EH (cell line): ENCODE measurements at regions not wholly inside any gene's neighbourhood (a gene's known extent, or its start where the extent isn't known, plus 50 kb on each side); places are given as distances from the start of the nearest gene placed in this dataset.

ENCODE experiments used
- DNase-seq: peaks from one replicate; pipeline ENCODE4 v3.0.0-alpha.2; 2015; ENCODE audit warnings: low read depth

DNA sequence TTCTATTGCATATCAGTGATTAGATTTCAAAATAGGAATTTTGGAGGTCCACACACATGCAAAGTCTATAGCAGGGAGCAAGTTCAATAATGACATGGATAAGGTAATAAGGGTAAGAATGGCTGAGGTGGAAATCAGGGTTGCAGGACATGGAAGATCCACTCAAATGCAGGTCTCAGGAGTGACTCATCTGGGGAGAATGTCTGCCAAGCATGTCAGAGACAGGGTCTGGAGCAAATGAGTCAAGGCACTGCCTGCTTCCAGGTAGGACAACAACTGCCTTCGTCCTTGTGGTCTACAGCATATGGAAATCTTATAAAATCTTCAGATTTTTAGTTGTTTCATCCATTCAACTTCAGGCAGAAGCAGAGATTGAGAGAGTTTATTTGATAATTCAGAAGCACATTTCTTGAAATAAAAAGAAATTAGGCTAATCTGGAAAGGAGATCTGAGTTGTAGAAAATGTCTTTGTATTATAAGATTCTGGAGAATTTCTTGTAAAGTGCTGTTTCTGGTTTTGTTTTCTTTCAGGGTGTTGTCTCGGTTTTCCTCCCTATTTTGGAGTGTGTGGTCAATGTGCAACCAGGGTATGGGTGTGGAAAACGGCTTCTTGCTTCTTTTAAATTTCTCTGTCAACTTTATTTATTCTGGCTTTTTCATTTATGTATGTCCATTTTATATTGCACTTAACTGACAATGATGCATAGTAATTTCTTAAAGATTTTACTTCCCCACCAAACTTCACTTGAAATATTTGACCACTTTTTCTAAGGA is 748.8 kb downstream of the LIG4 start:
- no peak for DNase-seq

DNA sequence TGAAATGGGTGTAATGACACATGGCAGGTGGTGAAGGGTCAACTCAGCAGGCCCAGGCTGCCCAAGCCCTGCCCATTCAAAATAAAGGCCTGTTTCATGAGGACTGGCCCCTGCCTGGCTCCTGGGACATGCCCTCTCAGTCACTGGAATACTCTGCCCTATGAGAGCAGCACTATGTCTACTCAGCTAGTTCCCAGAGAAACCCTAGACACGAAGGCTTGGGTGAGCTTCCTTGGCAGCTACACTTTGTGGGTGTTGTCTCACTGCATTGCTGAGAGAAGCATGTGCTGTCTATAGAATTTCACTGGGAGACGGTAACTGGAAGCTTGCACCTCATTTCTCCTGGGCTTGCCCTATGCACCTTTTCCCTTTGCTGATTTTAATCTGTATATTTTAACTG is 752.8 kb downstream of the LIG4 start:
- DNase-seq: no peak

DNA sequence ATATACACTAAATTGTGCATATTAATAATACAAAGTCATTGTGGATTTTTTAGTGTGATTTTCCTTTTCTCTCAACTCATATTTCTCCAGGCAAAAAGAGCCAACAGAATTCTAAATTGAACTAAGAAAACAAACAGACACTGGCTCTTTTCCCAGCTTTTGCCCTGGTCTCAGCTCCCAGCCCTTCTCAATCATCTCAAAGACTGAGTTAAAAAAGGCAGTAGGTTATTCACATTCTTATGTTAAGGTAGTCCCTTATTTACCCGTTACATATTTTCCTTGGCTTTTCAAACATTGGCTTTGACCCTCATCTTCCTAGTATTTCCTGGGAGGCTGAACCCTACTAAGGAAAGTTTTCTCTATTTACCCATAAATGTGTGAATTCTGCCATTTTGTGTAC is 753.6 kb downstream of the LIG4 start:
- no peak for DNase-seq

DNA sequence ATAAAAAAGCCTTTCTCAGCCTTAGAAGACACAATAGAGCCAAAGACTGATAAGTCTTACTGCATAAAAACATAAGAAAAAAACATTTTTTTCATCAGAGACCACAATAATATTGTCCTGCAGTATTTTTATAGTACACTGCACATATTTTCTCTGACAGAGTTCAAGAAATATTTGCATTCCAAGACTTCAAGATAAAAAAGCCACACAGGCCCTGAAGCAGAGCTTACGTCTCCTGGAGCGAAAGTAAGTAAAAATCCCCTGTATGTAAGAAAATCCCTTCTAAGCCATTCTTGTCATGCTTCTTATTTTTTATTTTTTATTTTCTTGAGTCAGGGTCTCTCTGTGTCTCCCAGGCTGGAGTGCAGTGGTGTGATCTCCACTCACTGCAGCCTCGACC is 755.9 kb downstream of the LIG4 start:
- no peak for DNase-seq

DNA sequence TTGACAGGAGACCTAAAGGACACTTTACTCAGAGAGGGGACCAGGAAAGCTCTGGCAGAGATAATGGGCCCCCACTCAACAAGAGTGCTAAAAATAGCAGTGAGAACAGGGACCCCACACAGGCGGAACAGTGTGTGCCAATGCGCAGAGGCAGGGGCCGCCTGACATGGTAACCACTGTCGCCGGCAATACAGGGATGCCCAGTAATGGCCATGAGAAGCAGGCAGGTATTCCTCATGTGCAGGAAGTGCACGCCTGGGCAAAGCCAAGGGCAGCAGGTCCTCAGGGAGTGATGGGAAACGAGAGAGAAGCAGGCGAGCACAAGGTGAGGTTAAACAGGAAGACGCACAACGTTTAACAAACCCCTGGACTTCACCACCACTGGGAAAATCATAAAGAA is 757.1 kb downstream of the LIG4 start:
- DNase-seq: no peak

DNA sequence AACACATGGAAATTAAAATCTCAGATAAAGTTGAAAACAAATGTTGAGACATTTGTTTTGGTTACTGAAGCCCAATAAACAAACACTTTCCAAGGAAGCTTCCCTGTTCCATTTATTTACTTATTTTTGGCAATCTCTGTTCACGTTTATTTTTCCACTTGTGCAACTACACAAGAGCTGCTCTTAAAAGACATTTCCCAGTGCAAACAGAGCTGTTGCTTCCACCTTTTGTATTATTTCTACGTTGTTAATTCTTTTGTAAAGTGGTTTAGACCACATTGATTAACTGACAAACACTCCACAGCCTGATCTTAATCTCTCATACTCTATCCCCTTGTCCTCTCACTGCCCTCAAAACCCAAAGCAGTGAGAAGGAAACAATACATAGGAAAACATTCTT is 757.6 kb downstream of the LIG4 start:
- no peak for DNase-seq

DNA sequence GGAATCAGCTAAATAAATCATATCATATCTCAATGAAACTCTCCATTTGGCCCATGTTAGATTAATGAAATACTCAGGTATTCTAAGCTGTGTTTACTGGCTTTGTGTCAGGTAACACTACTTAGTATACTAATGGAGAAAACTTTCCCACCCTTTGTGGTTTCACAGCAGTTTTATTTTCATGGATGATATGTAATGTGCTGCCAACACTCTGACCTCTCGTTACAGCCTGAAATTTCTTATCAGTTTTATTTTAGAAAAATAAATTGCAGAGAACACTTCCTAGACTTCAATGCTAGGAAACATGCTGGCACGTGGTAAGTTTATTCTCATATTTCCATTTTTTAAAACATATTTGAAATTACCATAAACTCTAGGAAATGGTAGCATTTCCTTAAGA is 758.9 kb downstream of the LIG4 start:
- DNase-seq: no peak

DNA sequence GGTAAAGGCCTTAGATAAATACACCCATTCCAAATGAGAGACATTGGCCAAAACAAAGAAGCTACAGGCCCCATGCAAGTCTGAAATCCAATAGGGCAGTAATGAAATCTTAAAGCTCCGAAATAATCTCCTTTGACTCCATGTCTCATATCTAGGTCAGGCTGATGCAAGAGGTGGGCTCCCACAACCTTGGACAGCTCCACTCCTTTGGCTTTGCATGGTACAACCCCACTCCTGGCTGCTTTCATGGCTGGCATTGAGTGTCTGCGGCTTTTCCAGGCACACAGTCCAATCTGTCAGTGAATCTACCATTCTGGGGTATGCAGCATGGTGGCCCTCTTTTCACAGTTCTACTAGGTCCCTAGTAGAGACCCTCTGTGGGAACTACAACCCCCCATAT is 762.5 kb downstream of the LIG4 start:
- no peak for DNase-seq

DNA sequence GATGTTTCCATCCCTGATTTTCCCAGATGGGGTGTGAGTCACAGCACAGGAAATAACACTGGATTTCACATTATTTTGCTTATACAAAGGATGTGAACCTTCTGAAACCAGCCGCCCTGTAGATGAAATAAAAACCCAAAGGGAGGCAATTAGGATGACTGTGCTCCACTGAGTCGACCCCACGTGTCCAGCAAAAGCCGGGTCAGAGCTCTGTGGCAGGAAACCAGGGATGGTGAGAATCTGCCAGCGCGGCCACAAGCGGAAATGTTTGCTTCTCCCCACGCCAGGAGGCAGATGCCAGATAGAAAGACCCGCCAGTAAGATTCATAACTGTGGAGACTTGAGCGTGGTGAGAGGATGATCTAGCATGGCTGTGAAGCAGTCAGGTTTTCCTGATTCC is 764.4 kb downstream of the LIG4 start:
- peak; percentile 4 for DNase-seq

DNA sequence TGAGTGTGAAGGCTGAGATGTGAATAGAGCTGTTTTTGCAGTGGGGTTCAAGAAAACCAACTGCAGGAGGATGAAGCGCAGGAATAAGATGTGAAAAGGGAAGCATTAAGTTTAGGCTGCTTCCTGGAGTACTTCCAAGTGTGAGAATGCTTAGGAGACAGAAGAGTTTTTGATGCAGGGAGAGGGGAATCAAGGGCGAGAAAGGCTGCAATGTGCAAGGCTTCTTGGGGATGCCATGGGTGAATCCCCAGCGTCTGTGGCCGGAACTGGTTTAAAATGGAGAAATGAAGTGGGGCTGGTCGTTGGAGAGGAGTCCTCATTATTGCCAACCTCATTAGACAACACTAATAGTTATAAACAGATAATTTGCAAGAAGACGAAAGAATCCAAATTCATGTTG is 764.9 kb downstream of the LIG4 start:
- no peak for DNase-seq

DNA sequence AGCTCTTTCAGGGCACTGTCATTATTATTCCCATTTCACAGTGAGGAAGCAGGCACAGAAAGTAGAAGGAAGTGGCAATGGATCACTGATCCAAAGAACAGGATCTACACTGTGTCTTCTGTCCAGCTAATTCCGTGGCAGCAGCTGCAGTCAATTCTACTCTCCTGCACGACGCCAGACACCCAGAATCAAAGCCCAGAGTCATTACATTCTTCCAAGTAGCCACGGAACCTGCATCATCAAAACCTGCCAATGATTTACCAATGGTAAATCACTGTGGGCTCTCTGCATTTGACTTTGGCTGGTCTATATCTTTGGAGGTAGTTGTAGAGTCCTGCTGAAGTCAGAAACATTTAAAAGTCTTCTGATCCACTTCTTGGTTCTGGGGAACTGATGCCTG is 767.7 kb downstream of the LIG4 start:
- no peak for DNase-seq

DNA sequence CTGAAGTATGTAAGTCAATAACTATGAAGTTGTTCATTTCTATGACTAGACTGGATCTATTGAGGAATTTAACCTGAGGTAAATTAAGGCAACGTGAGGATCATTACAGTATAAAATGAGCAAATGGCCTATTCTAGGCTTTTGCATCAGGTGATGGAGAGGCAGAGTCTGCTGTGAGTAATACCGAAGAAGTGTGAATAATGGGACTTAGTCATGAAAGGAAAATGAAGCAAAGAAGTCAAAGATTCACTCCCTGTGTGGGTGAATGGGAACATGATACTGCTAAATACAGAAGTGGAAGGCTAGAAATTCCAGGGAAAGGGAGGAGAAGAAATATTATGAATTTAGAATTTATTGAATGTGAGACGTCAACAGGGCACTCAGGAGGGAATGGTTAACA is 774.1 kb downstream of the LIG4 start:
- no peak for DNase-seq

DNA sequence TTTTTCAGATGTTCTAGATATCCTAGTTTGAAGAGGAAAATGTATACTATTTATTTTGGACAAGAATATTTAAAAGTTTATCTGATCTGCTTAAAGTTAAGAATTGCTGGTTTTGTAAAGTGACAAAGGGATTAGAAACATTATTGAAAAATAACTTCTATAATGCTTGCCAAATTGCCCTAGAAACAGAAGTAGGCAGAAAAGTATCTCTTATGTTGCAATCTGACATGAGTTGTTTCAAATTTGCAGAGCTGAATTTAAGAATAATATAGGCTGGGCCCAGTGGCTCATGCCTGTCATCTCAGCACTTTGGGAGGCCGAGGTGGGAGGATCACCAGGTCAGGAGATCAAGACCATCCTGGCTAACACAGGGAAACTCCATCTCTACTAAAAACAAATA is 777.1 kb downstream of the LIG4 start:
- no peak for DNase-seq

DNA sequence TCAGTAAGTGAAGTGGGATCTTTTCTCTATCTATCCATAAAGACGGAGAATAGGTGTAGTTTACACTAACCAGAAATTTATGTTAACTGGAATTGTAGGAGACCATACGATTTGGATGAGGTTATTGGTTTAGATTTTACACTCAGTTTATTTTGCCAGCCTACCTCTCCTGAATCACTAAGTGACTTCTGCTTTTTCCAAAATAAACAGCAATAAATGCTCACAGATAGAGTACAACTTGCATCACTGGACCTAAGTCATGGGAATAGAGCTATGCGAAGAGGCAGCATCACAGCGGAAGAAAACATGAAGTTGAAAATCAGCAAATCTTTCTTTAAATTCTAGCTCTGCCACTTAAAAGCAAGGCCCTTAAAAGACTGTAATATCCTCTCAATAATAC is 781.0 kb downstream of the LIG4 start:
- no peak for DNase-seq

DNA sequence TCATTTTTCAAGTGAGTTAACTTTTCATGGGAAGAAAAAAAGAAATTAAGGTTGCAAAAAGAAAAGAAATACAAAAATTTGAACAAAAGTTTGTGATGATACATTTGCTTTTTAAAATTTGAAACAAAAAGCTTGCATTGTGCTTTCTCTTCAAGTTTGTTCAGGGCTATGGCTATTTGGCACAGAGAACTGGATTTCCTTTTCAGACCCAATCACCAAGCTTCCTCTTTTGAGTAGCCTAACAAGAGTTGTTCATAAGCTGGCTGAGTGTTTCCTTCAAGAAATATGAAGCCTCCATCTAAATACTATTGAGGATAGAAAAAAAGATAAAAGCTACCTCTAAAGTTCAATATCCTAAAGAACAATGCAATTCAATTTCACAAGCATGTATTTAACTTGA is 787.8 kb downstream of the LIG4 start:
- no peak for DNase-seq

DNA sequence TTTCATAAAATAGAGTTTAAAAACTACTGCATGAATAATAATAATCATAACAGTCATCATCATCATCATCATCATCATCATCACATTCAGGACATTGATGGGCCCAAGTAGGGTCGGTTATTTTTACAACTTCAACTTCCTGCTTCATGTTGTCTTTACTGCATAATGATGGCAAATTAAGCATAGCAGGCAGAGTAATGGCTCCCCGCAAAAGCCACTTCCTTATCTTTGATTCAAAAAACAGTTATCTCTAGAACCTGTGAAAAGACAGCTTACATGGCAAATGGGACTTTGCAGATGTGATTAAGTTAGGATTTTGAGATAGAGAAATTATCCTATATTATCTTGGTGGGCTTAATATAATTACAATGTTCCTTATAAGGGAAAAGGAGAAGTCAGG is 792.9 kb downstream of the LIG4 start:
- DNase-seq: no peak

DNA sequence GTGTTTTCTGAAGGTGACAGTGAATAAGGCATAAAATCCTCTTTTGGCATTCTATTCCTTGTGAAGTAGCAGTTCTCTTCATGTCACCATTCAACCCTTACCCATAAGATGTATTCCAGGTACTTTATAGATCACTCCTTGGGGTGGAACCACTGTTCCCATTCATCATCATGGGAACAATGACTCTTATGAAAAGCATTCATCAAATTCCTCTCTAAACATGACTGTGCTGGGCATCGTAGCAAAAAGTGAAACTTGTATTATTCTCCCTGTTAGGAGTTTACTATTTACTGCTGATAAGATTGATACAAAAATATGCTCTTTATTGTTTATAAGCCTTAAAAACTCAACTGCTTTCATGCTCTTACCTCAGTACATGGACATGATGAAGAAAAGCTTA is 793.4 kb downstream of the LIG4 start:
- no peak for DNase-seq

DNA sequence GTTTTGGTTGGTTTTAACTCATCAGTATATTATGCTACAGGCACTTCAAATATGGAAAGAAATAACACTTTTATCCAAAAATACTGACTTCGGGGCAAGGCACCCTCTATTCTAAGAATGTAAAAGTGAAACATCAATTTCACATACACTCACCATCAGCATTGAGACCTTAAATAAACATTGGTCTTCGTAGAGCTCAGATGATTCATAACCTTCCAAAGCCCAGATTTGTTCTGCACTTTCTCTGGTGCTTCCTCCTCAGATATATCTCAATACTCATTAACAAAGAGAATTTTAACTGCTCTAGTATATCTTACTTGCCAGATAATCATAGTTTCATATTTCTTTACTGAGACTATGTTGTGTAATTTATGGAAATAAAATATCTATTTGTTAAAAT is 794.3 kb downstream of the LIG4 start:
- DNase-seq: no peak

DNA sequence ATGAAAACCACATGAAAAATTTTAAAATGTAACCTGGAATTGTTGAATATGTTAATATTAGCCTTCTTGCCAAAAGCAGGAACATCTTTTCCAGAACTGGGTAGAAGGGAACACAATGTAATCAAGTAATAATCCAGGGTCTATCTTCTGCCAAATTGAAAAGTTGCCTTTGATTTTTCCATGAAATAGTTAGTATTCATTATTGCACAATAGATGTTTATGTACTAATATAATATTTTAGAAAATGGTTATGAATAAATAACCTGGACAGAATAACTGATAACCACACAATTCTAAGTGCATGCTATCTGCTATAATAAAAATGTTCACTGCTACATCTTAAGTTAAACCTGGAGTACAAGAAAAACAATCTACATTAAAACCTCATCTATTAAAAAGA is 802.3 kb downstream of the LIG4 start:
- DNase-seq: no peak

DNA sequence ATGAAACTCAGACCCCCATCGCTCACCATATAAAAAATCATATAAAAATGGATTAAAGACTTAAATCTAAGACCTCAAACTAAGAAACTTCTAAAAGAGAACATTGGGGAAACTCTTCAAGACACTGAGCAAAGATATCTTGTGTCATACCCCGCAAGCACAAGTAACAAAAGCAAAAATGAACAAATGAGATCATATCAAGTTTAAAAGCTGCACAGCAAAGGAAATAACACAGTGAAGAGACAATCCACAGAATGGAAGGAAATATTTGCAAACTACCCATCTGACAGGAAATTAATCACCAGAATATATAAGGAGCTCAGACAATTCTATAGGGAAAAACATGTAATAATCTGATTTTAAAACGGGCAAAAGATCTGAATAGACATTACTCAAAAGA is 808.3 kb downstream of the LIG4 start:
- DNase-seq: no peak

DNA sequence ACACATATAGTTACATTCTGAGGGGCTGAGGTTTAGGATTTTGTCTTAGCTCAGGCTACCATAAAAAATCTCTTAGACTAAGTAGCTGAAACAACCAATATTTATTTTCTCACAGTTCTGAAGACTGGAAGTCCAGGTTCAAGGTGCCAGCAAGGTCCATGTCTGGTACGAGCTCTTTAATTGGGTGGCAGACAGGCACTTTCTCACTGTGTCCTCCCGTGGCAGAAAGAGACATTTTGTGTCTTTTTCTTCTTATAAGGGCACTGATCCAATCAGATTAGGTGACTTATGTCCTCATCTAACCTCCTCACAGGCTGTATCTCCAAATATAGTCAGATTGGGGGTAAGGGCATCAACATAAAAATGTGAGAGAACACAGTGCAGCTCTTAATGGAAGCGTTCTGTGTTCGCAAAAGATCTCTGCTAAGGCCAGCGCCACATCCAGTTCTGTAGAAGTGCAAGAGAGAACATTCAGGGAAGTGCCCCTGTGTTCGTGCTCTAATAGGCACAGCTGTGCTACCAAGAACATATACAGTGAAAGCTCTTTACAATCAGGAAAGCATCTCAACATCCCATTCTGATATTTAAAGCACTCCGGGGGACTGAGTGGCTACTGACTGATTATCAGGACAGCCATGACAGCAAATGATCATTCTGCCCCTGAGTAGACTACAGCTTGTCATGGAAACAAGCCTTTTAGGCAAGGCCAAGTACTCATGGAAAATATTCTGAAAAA is 819.2 kb downstream of the LIG4 start:
- DNase-seq: no peak

DNA sequence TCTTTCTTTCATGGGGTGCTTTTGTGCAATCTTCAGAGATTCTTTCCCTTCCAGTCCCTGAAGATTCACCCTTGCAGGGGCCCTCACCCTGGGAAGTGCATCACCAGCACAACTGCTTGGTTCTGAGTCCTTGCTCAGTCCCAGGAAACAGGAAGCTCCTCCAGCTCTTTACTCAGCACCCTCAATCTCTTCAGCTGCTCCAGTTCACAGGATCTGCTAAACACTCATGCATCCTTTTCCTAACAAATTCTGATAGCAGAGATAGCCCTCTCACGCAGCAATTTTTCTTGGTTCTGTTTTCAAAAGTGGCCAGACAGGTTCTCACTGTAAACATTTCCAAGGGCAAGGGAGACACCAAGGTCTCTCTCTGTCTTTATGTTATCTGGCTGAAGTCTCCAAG is 823.1 kb downstream of the LIG4 start:
- DNase-seq: no peak

DNA sequence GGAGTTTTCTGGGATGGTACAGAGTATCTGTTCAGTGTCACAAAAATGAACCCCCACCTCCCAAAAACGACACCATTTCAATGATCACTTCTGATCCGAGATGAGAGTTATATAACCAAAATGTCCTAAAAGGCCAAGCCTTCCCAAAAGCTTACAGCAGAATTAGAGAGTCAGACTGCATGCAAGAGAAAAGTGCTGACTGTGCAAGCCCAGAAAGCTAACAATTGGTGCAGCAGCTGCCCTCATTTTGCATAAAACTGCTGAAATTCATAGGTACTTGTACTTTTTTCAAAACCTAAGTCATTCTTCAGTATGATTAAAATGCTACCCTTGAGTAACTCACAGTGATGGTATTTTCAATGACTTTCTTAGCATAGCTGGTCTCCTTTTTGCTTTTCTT is 819.6 kb upstream of the ARGLU1 start:
- no peak for DNase-seq
